ENCODE measurements at regions not wholly inside any gene's neighbourhood (a gene's known extent, or its start where the extent isn't known, plus 50 kb on each side); places are given as distances from the start of the nearest gene placed in this dataset.

DNA sequence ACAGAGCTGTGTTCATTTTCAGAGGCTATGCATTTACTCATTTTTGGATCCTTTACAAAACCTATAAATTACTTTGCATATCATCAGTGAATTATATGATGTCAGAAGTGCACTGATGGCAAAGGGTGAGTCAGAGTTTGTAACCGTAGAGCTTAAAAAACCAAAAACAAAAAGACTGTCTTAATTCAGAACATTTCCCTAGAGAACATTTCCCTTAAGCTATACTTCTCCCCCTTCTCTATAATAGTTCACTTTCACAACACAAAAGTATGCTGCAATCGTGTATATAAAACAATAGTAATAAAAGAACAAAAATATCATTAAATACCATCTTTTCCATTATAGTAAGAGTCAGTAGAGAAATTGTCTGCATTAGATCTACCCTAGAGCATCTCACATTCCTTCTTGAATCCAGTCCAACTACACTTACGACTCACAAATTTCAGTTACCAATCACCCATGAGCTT lies 934.9 kb downstream of the LRFN5 start:
- intact Hi-C loops (cut with DNase I), result no loop called here
- H3K9me3 ChIP-seq, result no peaks in the 10 kb centered on the region
- H3K36me3 ChIP-seq, result no peaks in the 10 kb centered on the region
- H3K4me1 ChIP-seq, result no peaks in the 10 kb centered on the region
- no peak overlapping the region for H3K27ac ChIP-seq (replicated peaks in 1 of 4)
- H3K27me3 ChIP-seq, result no peaks in the 10 kb centered on the region
- H3K4me3 ChIP-seq, result no peak overlapping the region
- DNase-seq (ENCODE audit: extremely low spot score), result no peak
- 53% methylated on average over 3 of the region's 3 CpGs for WGBS
- TF ChIP-seq, protein P1, sequence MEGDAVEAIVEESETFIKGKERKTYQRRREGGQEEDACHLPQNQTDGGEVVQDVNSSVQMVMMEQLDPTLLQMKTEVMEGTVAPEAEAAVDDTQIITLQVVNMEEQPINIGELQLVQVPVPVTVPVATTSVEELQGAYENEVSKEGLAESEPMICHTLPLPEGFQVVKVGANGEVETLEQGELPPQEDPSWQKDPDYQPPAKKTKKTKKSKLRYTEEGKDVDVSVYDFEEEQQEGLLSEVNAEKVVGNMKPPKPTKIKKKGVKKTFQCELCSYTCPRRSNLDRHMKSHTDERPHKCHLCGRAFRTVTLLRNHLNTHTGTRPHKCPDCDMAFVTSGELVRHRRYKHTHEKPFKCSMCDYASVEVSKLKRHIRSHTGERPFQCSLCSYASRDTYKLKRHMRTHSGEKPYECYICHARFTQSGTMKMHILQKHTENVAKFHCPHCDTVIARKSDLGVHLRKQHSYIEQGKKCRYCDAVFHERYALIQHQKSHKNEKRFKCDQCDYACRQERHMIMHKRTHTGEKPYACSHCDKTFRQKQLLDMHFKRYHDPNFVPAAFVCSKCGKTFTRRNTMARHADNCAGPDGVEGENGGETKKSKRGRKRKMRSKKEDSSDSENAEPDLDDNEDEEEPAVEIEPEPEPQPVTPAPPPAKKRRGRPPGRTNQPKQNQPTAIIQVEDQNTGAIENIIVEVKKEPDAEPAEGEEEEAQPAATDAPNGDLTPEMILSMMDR (IDR thresholded peaks at IDR 0.05), result no peak
- TF ChIP-seq POLR2A (IDR thresholded peaks at IDR 0.05; ENCODE audit: low read depth) (no peak), POLR2AphosphoS5 (IDR thresholded peaks at IDR 0.05) (no peak), EP300 (IDR thresholded peaks at IDR 0.05) (no peak)

GRCh38 chr14:42535397-42535796 lies 928.7 kb downstream of the LRFN5 start:
- DNase-seq (ENCODE audit: extremely low spot score), result no peak
- Histone ChIP-seq H3K4me3 (no peak overlapping the region), H3K36me3 (no peaks in the 10 kb centered on the region), H3K27me3 (no peaks in the 10 kb centered on the region), H3K9me3 (no peaks in the 10 kb centered on the region), H3K27ac (replicated peaks in 1 of 4) (no peak overlapping the region), H3K4me1 (no peaks in the 10 kb centered on the region)
- TF ChIP-seq, protein P1 (IDR thresholded peaks at IDR 0.05), result no peak
- TF ChIP-seq POLR2A (IDR thresholded peaks at IDR 0.05; ENCODE audit: low read depth) (no peak), EP300 (IDR thresholded peaks at IDR 0.05) (no peak), POLR2AphosphoS5 (IDR thresholded peaks at IDR 0.05) (no peak)
- 89% methylated on average over 10 of the region's 10 CpGs for whole genome bisulfite sequencing
- intact Hi-C loops (cut with DNase I), result no loop called here

DNA sequence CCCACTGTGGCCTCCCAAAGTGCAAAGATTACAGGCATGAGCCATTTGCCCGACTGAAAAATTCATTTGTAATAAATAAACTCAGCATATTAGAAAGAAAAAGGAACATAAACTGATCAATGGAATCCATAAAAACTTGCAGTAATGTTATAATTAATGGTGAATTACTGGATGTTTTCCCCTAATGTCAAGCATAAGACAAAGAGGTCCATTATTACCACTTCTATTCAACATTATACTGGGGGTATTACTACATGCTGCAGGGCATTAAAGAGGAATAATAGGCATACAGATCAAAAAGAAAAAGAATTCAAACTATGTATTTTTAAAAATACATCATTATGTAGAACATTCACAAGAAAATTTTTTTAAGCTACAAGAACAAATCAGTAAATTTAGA lies 926.8 kb downstream of the LRFN5 start:
- intact Hi-C loops (cut with DNase I), result no loop called here
- H3K4me1 ChIP-seq, result no peaks in the 10 kb centered on the region
- no peaks in the 10 kb centered on the region for H3K27me3 ChIP-seq
- 72% methylated on average over 1 of the region's 1 CpG for WGBS
- no peak overlapping the region for H3K27ac ChIP-seq (replicated peaks in 1 of 4)
- TF ChIP-seq POLR2A (IDR thresholded peaks at IDR 0.05; ENCODE audit: low read depth) (no peak), POLR2AphosphoS5 (IDR thresholded peaks at IDR 0.05) (no peak), EP300 (IDR thresholded peaks at IDR 0.05) (no peak)
- TF ChIP-seq, protein P1 (IDR thresholded peaks at IDR 0.05), result no peak
- no peak overlapping the region for H3K4me3 ChIP-seq
- DNase-seq (ENCODE audit: extremely low spot score), result no peak
- H3K9me3 ChIP-seq, result no peaks in the 10 kb centered on the region
- H3K36me3 ChIP-seq, result no peaks in the 10 kb centered on the region

- DNase-seq (ENCODE audit: extremely low spot score), result no peak
- Histone ChIP-seq H3K4me3 (no peak overlapping the region), H3K27me3 (no peaks in the 10 kb centered on the region), H3K36me3 (no peaks in the 10 kb centered on the region), H3K9me3 (no peaks in the 10 kb centered on the region), H3K4me1 (no peaks in the 10 kb centered on the region), H3K27ac (replicated peaks in 1 of 4) (no peak overlapping the region)
- WGBS, result 96% methylated on average over 2 of the region's 2 CpGs
- TF ChIP-seq POLR2A (IDR thresholded peaks at IDR 0.05; ENCODE audit: low read depth), result no peak
- TF ChIP-seq, protein P1 (IDR thresholded peaks at IDR 0.05), result no peak
- TF ChIP-seq EP300 (IDR thresholded peaks at IDR 0.05), result no peak
- TF ChIP-seq POLR2AphosphoS5 (IDR thresholded peaks at IDR 0.05), result no peak
- intact Hi-C loops (cut with DNase I), result no loop called here
Observed at GRCh38 chr14:42532194-42532593, 925.5 kb downstream of the LRFN5 start.

DNA sequence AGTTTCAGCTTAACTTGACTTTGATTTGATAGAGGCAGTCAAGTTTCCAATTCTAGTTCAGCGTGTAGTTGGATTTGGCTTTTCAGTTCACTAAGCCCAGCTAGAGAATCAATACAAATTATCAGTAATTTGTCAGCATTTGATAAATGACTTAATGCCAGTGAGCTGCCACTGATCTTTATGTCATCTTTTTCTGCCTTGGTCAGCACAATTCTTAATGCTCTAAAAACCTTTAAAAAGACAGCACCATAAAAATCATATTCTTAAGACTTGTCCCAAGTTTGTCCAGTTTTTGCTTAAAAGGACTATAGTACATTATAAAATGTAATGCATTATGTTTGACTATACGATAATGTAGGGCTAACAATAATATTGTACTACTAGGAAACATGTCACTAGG lies 920.5 kb downstream of the LRFN5 start:
- Histone ChIP-seq H3K27me3 (no peaks in the 10 kb centered on the region), H3K9me3 (no peaks in the 10 kb centered on the region), H3K4me1 (no peaks in the 10 kb centered on the region), H3K36me3 (no peaks in the 10 kb centered on the region), H3K4me3 (no peak overlapping the region), H3K27ac (replicated peaks in 1 of 4) (no peak overlapping the region)
- intact Hi-C loops (cut with DNase I), result no loop called here
- no peak for TF ChIP-seq POLR2AphosphoS5 (IDR thresholded peaks at IDR 0.05)
- 87% methylated on average over 2 of the region's 2 CpGs for WGBS
- DNase-seq (ENCODE audit: extremely low spot score), result no peak
